IMR-90 (cell line): ENCODE measurements at regions not wholly inside any gene's neighbourhood (a gene's known extent, or its start where the extent isn't known, plus 50 kb on each side); places are given as distances from the start of the nearest gene placed in this dataset.

ENCODE experiments used
- ATAC-seq: fragments of 200-7000 bp; cut with Tn5 transposase; 2 replicates; pipeline ENCODE4 v1.9.1; 2020; ENCODE audit warnings: low read depth, mild to moderate bottlenecking, moderate library complexity
- BruUV-seq: library from RNA; stranded (reverse); fragments of 400-500 nt; replicated peaks from 2 replicates; lab custom pipeline; 2021; lab: Mats Ljungman, UMichigan
- CTCF ChIA-PET: fragments of 300-600 bp; formaldehyde crosslinking; extraction: SDS; loops from one replicate; lab custom pipeline; 2021; ENCODE audit warnings: antibody characterized with exemption; lab: Yijun Ruan, JAX
- POLR2A ChIA-PET: fragments of 300-600 bp; sonication (Branson Sonifier 250); formaldehyde crosslinking; loops from one replicate; lab custom pipeline; 2022; ENCODE audit warnings: antibody characterized with exemption; ENCODE audit not compliant: unreplicated experiment; lab: Charles Lee
- DNase-seq: peaks from one replicate; pipeline ENCODE4 v3.0.0; 2013
- H2AFZ ChIP-seq: replicated peaks from 2 replicates; pipeline ENCODE3; 2013; ENCODE audit warnings: low read length, mild to moderate bottlenecking; ENCODE audit not compliant: poor library complexity
- H2AK5ac ChIP-seq: 2 replicates; pipeline ENCODE4 v1.6.1; 2013; ENCODE audit warnings: low read depth, low read length, inconsistent platforms
- H2AK9ac ChIP-seq: replicated peaks from 2 replicates; pipeline ENCODE3; 2013; ENCODE audit warnings: mild to moderate bottlenecking, low read depth, low read length, moderate library complexity; ENCODE audit not compliant: poor library complexity
- H2BK120ac ChIP-seq: 2 replicates; pipeline ENCODE4 v1.6.1; 2013; ENCODE audit warnings: low read depth, low read length, inconsistent platforms
- H2BK15ac ChIP-seq: 3 replicates; pipeline ENCODE4 v1.6.1; 2013; ENCODE audit warnings: low read depth, low read length, inconsistent platforms
- H2BK20ac ChIP-seq: 2 replicates; pipeline ENCODE4 v1.6.1; 2013; ENCODE audit warnings: low read depth, mild to moderate bottlenecking, inconsistent platforms, low read length, moderate library complexity
- H2BK5ac ChIP-seq: 2 replicates; pipeline ENCODE4 v1.6.1; 2013; ENCODE audit warnings: mild to moderate bottlenecking, low read depth, low read length, inconsistent platforms; ENCODE audit not compliant: poor library complexity, severe bottlenecking
- H3K14ac ChIP-seq: replicated peaks from 2 replicates; pipeline ENCODE4 v1.6.1; 2013; ENCODE audit warnings: low read depth, low read length, inconsistent platforms
- H3K18ac ChIP-seq: 2 replicates; pipeline ENCODE4 v1.6.1; 2013; ENCODE audit warnings: low read depth, low read length, control low read depth
- H3K23ac ChIP-seq: 2 replicates; pipeline ENCODE4 v1.6.1; 2013; ENCODE audit warnings: low read depth, low read length, inconsistent platforms
- H3K27ac ChIP-seq: 2 replicates; pipeline ENCODE4 v1.5.1; 2013; ENCODE audit warnings: mild to moderate bottlenecking, control low read depth, low read length; ENCODE audit not compliant: insufficient read depth
- H3K27me3 ChIP-seq: 2 replicates; pipeline ENCODE4 v1.6.1; 2013; ENCODE audit warnings: low read length; ENCODE audit not compliant: control insufficient read depth, insufficient read depth
- H3K36me3 ChIP-seq: 2 replicates; pipeline ENCODE4 v1.6.1; 2013; ENCODE audit warnings: low read length, mixed read lengths; ENCODE audit not compliant: control insufficient read depth, insufficient read depth
- H3K4ac ChIP-seq: 2 replicates; pipeline ENCODE4 v1.6.1; 2013; ENCODE audit warnings: low read depth, low read length, inconsistent platforms
- H3K4me1 ChIP-seq: 2 replicates; pipeline ENCODE4 v1.6.1; 2013; ENCODE audit warnings: low read length, mixed read lengths; ENCODE audit not compliant: control insufficient read depth, insufficient read depth
- H3K4me2 ChIP-seq: 2 replicates; pipeline ENCODE4 v1.6.1; 2013; ENCODE audit warnings: low read depth, mild to moderate bottlenecking, control low read depth, low read length, moderate library complexity
- H3K4me3 ChIP-seq: 2 replicates; pipeline ENCODE4 v1.5.1; 2013; ENCODE audit warnings: low read depth, mild to moderate bottlenecking, control low read depth, low read length, moderate library complexity; ENCODE audit not compliant: insufficient read depth
- H3K56ac ChIP-seq: 2 replicates; pipeline ENCODE4 v1.6.1; 2013; ENCODE audit warnings: low read length, inconsistent platforms; ENCODE audit not compliant: insufficient read depth; ENCODE audit errors: extremely low read depth
- H3K79me1 ChIP-seq, 2 experiments: 2 replicates each; pipeline ENCODE4 v1.6.1; 2013; ENCODE audit warnings: low read length in 2 of 2, inconsistent platforms in 1 of 2, low read depth in 1 of 2
- H3K9ac ChIP-seq: 2 replicates; pipeline ENCODE4 v1.6.1; 2013; ENCODE audit warnings: low read depth, low read length, control low read depth
- H3K9me1 ChIP-seq: 2 replicates; pipeline ENCODE4 v1.6.1; 2013; ENCODE audit warnings: low read length, inconsistent platforms; ENCODE audit not compliant: insufficient read depth
- H3K9me3 ChIP-seq: 2 replicates; pipeline ENCODE4 v1.6.1; 2013; ENCODE audit warnings: low read length; ENCODE audit not compliant: control insufficient read depth, insufficient read depth
- H4K20me1 ChIP-seq: 2 replicates; pipeline ENCODE4 v1.6.1; 2013; ENCODE audit warnings: low read length, inconsistent platforms; ENCODE audit not compliant: insufficient read depth
- H4K5ac ChIP-seq: 2 replicates; pipeline ENCODE4 v1.6.1; 2013; ENCODE audit warnings: mild to moderate bottlenecking, low read depth, low read length, control low read depth
- H4K8ac ChIP-seq, 2 experiments: 2 replicates each; pipeline ENCODE4 v1.6.1; 2013; ENCODE audit warnings: low read depth in 2 of 2, low read length in 2 of 2, control low read depth in 1 of 2, inconsistent platforms in 1 of 2
- H4K91ac ChIP-seq: 2 replicates; pipeline ENCODE4 v1.6.1; 2013; ENCODE audit warnings: low read depth, low read length, inconsistent platforms; ENCODE audit not compliant: insufficient read depth
- BHLHE40 ChIP-seq: fragments of 150-350 bp; IDR thresholded peaks from 2 replicates; pipeline ENCODE4 v1.6.1; 2016; ENCODE audit warnings: mild to moderate bottlenecking, low read depth, low read length
- CEBPB ChIP-seq: IDR thresholded peaks from 2 replicates; pipeline ENCODE4 v1.6.1; 2012; ENCODE audit warnings: low read depth, low read length, improper control_type of control experiment
- CTCF ChIP-seq: conservative IDR thresholded peaks from 2 replicates; pipeline ENCODE4 v1.5.1; 2012; ENCODE audit warnings: mild to moderate bottlenecking, low read depth, low read length, improper control_type of control experiment
- ELK1 ChIP-seq: fragments of 150-350 bp; IDR thresholded peaks from 2 replicates; pipeline ENCODE4 v1.6.1; 2016; ENCODE audit warnings: low read depth, mild to moderate bottlenecking, low read length, moderate library complexity, borderline replicate concordance
- MAFK ChIP-seq: IDR thresholded peaks from 2 replicates; pipeline ENCODE4 v1.6.1; 2012; ENCODE audit warnings: low read depth, low read length, improper control_type of control experiment
- MAZ ChIP-seq: IDR thresholded peaks from 2 replicates; pipeline ENCODE4 v1.6.1; 2012; ENCODE audit warnings: low read depth, mild to moderate bottlenecking, low read length, improper control_type of control experiment, moderate library complexity, borderline replicate concordance
- POLR2A ChIP-seq: IDR thresholded peaks from 2 replicates; pipeline ENCODE4 v1.6.1; 2012; ENCODE audit warnings: mild to moderate bottlenecking, low read depth, low read length
- USF2 ChIP-seq: fragments of 150-350 bp; IDR thresholded peaks from 2 replicates; pipeline ENCODE4 v1.6.1; 2017; ENCODE audit warnings: mild to moderate bottlenecking, antibody characterized with exemption, low read length, low read depth
- WGBS, 2 experiments: methylation state at CpG; one replicate each; pipeline versions ENCODE4 v1.1.5 to v1.1.7; 2013; ENCODE audit warnings: missing lambda C conversion rate in 2 of 2; ENCODE audit not compliant: insufficient read length in 1 of 2; ENCODE audit errors: extremely low coverage in 2 of 2; 5-methylcytosine and 5-hydroxymethylcytosine counted together
- dilution Hi-C: fragments of 300-500 bp; cut with HindIII; formaldehyde crosslinking; loops from one replicate; pipeline ENCODE4 v1.14.3; 2018; ENCODE audit warnings: low sequenced_read_pairs; ENCODE audit not compliant: unreplicated experiment
- in situ Hi-C: fragments of 300-500 bp; cut with MboI; formaldehyde crosslinking; loops from 3 replicates; pipeline ENCODE4 v1.14.3; 2019; ENCODE audit warnings: low sequenced_read_pairs, inconsistent platforms, mixed read lengths
- intact Hi-C: fragments of 100-400 bp; cut with micrococcal nuclease; formaldehyde crosslinking; loops from 2 replicates; pipeline ENCODE4 v1.10.0; 2022

GRCh38 chr1:201742955-201743805, 85.8 kb upstream of the IPO9 start:
- Histone ChIP-seq H2BK15ac (no peak overlapping the region), H3K56ac (no peak overlapping the region), H3K79me1 (peaks cover 43 to 95% of the 10 kb centered on the region in 2 experiments), H2AK9ac (no peak overlapping the region), H3K9me3 (no peaks in the 10 kb centered on the region), H3K9me1 (peaks cover 28% of the 10 kb centered on the region), H4K8ac (no peak overlapping the region), H2AFZ (no peak overlapping the region), H3K23ac (no peak overlapping the region), H4K5ac (no peak overlapping the region), H3K36me3 (peaks cover 2% of the 10 kb centered on the region; the same call in 1 of the 2 replicates), H4K20me1 (peaks cover 82% of the 10 kb centered on the region), H2BK5ac (no peak overlapping the region), H2BK20ac (no peak overlapping the region), H3K4me3 (no peak overlapping the region), H3K18ac (no peak overlapping the region), H3K9ac (no peak overlapping the region), H3K27me3 (no peaks in the 10 kb centered on the region), H4K91ac (no peak overlapping the region), H3K4me1 (peaks cover 34% of the 10 kb centered on the region), H3K27ac (no peak overlapping the region), H2BK120ac (no peak overlapping the region), H2AK5ac (no peak overlapping the region), H3K4ac (no peak overlapping the region), H3K4me2 (no peak overlapping the region), H3K14ac (no peak overlapping the region)
- no peak for ATAC-seq
- no CpG with 5 or more reads among the region's 5 CpGs for WGBS, 2 experiments
- TF ChIP-seq ELK1 (no peak), BHLHE40 (no peak), CEBPB (no peak), MAZ (no peak), POLR2A (no peak), MAFK (no peak), USF2 (no peak), CTCF (no peak)
- in situ Hi-C loops: no loop called here
- BruUV-seq: no TSS peak
- ChIA-PET POLR2A (no interaction called here), CTCF (interaction anchor here (0.7 kb wide), 1 partner anchor 48 kb away, joined by 7 read pairs; no protein-coding TSS in a partner anchor)
- intact Hi-C loops: no loop called here
- DNase-seq: no peak
- dilution Hi-C loops: no loop called here
